ENCODE measurements at regions not wholly inside any gene's neighbourhood (a gene's known extent, or its start where the extent isn't known, plus 50 kb on each side); places are given as distances from the start of the nearest gene placed in this dataset.

DNA sequence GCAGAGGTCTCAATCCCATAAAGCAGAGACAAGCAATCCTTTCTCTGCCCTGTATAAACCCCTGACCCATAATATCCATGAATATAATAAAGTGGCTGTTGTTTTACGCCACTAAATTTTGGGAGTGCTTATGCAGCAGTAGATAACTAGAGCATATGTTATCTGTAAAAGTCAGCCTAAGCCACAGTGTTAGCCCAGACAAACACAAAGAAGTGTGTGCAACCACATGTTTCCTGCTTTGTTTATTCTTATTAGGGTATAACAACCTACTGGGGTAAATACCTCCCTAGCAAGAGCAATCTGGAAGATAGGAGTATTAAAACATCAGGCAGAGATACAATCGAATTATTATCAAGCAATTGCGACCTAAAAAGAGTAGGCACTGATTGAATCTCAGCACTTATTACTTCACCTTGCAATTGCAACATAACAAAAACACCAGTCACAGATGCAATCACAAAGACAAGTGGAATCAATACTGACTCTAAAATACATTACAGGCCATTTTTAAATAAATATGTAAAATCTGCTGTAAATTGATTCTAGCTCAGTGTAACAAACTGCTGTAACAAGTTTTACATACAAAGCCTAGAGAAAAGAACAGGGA lies 94.6 kb upstream of the UBE2E2 start:
- no peak overlapping the region for H2BK15ac ChIP-seq (ENCODE audit: low read length)
- no peak overlapping the region for H4K8ac ChIP-seq (ENCODE audit: extremely low read depth, insufficient read depth, low read length)
- H3K27me3 ChIP-seq (replicated peaks in 1 of 4; ENCODE audit: control insufficient read depth in 3 of 4, extremely low read depth in 1 of 4, insufficient read depth in 3 of 4, low read length in 3 of 4): no peaks in the 10 kb centered on the region
- H2BK5ac ChIP-seq (ENCODE audit: low read depth, low read length): no peak overlapping the region
- no peak overlapping the region for H3K4me2 ChIP-seq (ENCODE audit: insufficient read depth in 1 of 2, low read depth in 2 of 2, low read length in 2 of 2)
- no peaks in the 10 kb centered on the region for H3K23me2 ChIP-seq (ENCODE audit: low read depth, low read length)
- H3K23ac ChIP-seq (ENCODE audit: insufficient read length): no peak overlapping the region
- H3K79me1 ChIP-seq (ENCODE audit: low read depth, low read length): no peaks in the 10 kb centered on the region
- no peaks in the 10 kb centered on the region for H3K79me2 ChIP-seq (ENCODE audit: control insufficient read depth in 1 of 2, insufficient read depth in 2 of 2, low read length in 2 of 2)
- CTCF ChIA-PET (ENCODE audit: partially characterized antibody): no interaction called here
- H2BK12ac ChIP-seq (ENCODE audit: low read depth, low read length): no peak overlapping the region
- POLR2A ChIA-PET (ENCODE audit: partially characterized antibody): no interaction called here
- H2BK20ac ChIP-seq (ENCODE audit: low read length): no peak overlapping the region
- no peak overlapping the region for H3K9ac ChIP-seq (replicated peaks in 1 of 4; ENCODE audit: extremely low read depth in 1 of 4, low read depth in 3 of 4, low read length in 3 of 4)
- H3K4ac ChIP-seq (replicated peaks; ENCODE audit: insufficient read length, low read depth, low read length): no peak overlapping the region
- no peak overlapping the region for H2AK5ac ChIP-seq (ENCODE audit: low read depth, low read length)
- H3K56ac ChIP-seq (replicated peaks; ENCODE audit: insufficient read length, low read depth, low read length): no peak overlapping the region
- H2BK120ac ChIP-seq (replicated peaks; ENCODE audit: low read depth, low read length): no peak overlapping the region
- WGBS, 2 experiments (ENCODE audit: extremely low coverage in 1 of 2, insufficient coverage in 1 of 2, insufficient read length in 1 of 2, insufficient replicate concordance in 2 of 2, low coverage in 1 of 2, low lambda C conversion rate in 2 of 2, missing lambda C conversion rate in 1 of 2): 86% methylated on average over 3 of the region's 3 CpGs; no CpG with 5 or more reads in 1 of the 2 experiments
- FAIRE-seq: no peak
- H3K36me3 ChIP-seq (ENCODE audit: control insufficient read depth in 2 of 4, insufficient read depth in 4 of 4, low read length in 3 of 4): no peaks in the 10 kb centered on the region
- no peak overlapping the region for H3K14ac ChIP-seq (ENCODE audit: insufficient read length)
- H4K20me1 ChIP-seq (replicated peaks in 1 of 2; ENCODE audit: control insufficient read depth in 1 of 2, insufficient read depth in 2 of 2, low read length in 2 of 2): no peaks in the 10 kb centered on the region
- H4K5ac ChIP-seq (ENCODE audit: insufficient read length, low read depth, low read length): no peak overlapping the region
- H3K27ac ChIP-seq (ENCODE audit: low read depth, low read length): no peak overlapping the region
- no peak overlapping the region for H3K4me3 ChIP-seq (ENCODE audit: extremely low read depth in 1 of 4, insufficient read depth in 2 of 4, low read depth in 3 of 4, low read length in 4 of 4)
- H3K9me3 ChIP-seq (ENCODE audit: insufficient read depth in 2 of 2, low read depth in 1 of 2, low read length in 1 of 2): no peaks in the 10 kb centered on the region
- DNase-seq (ENCODE audit: low read depth in 1 of 2, low spot score in 2 of 2): no peak
- no peak overlapping the region for H4K91ac ChIP-seq (replicated peaks; ENCODE audit: insufficient read length, low read length)
- H3K18ac ChIP-seq (ENCODE audit: extremely low read depth, low read length): no peak overlapping the region
- no peaks in the 10 kb centered on the region for H3K4me1 ChIP-seq (replicated peaks in 1 of 4; ENCODE audit: control insufficient read depth in 3 of 4, insufficient read depth in 4 of 4, low read length in 3 of 4)
- no peak overlapping the region for H2AFZ ChIP-seq (ENCODE audit: low read length)
- TF ChIP-seq, protein P1, sequence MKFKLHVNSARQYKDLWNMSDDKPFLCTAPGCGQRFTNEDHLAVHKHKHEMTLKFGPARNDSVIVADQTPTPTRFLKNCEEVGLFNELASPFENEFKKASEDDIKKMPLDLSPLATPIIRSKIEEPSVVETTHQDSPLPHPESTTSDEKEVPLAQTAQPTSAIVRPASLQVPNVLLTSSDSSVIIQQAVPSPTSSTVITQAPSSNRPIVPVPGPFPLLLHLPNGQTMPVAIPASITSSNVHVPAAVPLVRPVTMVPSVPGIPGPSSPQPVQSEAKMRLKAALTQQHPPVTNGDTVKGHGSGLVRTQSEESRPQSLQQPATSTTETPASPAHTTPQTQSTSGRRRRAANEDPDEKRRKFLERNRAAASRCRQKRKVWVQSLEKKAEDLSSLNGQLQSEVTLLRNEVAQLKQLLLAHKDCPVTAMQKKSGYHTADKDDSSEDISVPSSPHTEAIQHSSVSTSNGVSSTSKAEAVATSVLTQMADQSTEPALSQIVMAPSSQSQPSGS (IDR thresholded peaks at IDR 0.05; ENCODE audit: low read length): no peak

Measured in H1 (cell line).